ENCODE measurements at regions not wholly inside any gene's neighbourhood (a gene's known extent, or its start where the extent isn't known, plus 50 kb on each side); places are given as distances from the start of the nearest gene placed in this dataset.

- H3K9me3 ChIP-seq (ENCODE audit: low read depth), result no peaks in the 10 kb centered on the region
- no peaks in the 10 kb centered on the region for H3K36me3 ChIP-seq
- H3K4me3 ChIP-seq, result no peak overlapping the region
- no peak overlapping the region for H3K4me3 Mint-ChIP-seq
- H3F3A ChIP-seq (ENCODE audit: low read depth), result no peaks in the 10 kb centered on the region
- no peaks in the 10 kb centered on the region for H3K79me2 ChIP-seq (ENCODE audit: low read depth)
- no peaks in the 10 kb centered on the region for H3K4me1 ChIP-seq
- peaks cover 9% of the 10 kb centered on the region for H3K27me3 Mint-ChIP-seq (ENCODE audit: insufficient read depth, low read depth)
- H3K36me3 Mint-ChIP-seq, result no peaks in the 10 kb centered on the region
- H4K20me1 ChIP-seq (ENCODE audit: low read depth), result no peaks in the 10 kb centered on the region
- no peak overlapping the region for H3K4me2 ChIP-seq
- no peak for DNase-seq (ENCODE audit: low spot score)
- no peak overlapping the region for H3K27ac ChIP-seq
- TF ChIP-seq CTCF (IDR thresholded peaks at IDR 0.05) (no peak), EZH2 (IDR thresholded peaks at IDR 0.05) (no peak), EZH2phosphoT487 (IDR thresholded peaks at IDR 0.05) (no peak)
- H3K4me1 Mint-ChIP-seq, result peaks cover 6% of the 10 kb centered on the region
- no peak overlapping the region for H3K9ac ChIP-seq
- H3K27ac Mint-ChIP-seq, result no peak overlapping the region
- no peak overlapping the region for H2AFZ ChIP-seq (replicated peaks)
- H3K9me3 Mint-ChIP-seq, result no peaks in the 10 kb centered on the region
- H3K27me3 ChIP-seq, result no peaks in the 10 kb centered on the region
These were observed 53.2 kb upstream of the RAB27B start for GRCh38 chr18:54774981-54775665.

- H3K4me3 ChIP-seq, result no peak overlapping the region
- Mint-ChIP-seq H3K27ac (no peak overlapping the region), H3K27me3 (ENCODE audit: insufficient read depth, low read depth) (peaks cover 9% of the 10 kb centered on the region), H3K9me3 (no peaks in the 10 kb centered on the region), H3K36me3 (no peaks in the 10 kb centered on the region), H3K4me3 (no peak overlapping the region), H3K4me1 (peaks cover 6% of the 10 kb centered on the region)
- no peaks in the 10 kb centered on the region for H3K79me2 ChIP-seq (ENCODE audit: low read depth)
- no peak overlapping the region for H2AFZ ChIP-seq (replicated peaks)
- TF ChIP-seq CTCF (IDR thresholded peaks at IDR 0.05), result peak; percentile 18
- TF ChIP-seq EZH2 (IDR thresholded peaks at IDR 0.05), result no peak
- TF ChIP-seq EZH2phosphoT487 (IDR thresholded peaks at IDR 0.05), result no peak
- H3K4me1 ChIP-seq, result no peaks in the 10 kb centered on the region
- no peaks in the 10 kb centered on the region for H3K9me3 ChIP-seq (ENCODE audit: low read depth)
- no peak overlapping the region for H3K9ac ChIP-seq
- no peak overlapping the region for H3K27ac ChIP-seq
- no peaks in the 10 kb centered on the region for H3K27me3 ChIP-seq
- no peak overlapping the region for H3K4me2 ChIP-seq
- H3K36me3 ChIP-seq, result no peaks in the 10 kb centered on the region
- no peaks in the 10 kb centered on the region for H3F3A ChIP-seq (ENCODE audit: low read depth)
- H4K20me1 ChIP-seq (ENCODE audit: low read depth), result no peaks in the 10 kb centered on the region
- no peak for DNase-seq (ENCODE audit: low spot score)
These were observed 52.6 kb upstream of the RAB27B start for GRCh38 chr18:54775686-54776085.

GRCh38 chr18:54776282-54776977 is 51.8 kb upstream of the RAB27B start:
- no peak overlapping the region for H3K27ac Mint-ChIP-seq
- no peaks in the 10 kb centered on the region for H3K9me3 ChIP-seq (ENCODE audit: low read depth)
- no peak for TF ChIP-seq EZH2phosphoT487 (IDR thresholded peaks at IDR 0.05)
- no peak for TF ChIP-seq CTCF (IDR thresholded peaks at IDR 0.05)
- no peak for TF ChIP-seq EZH2 (IDR thresholded peaks at IDR 0.05)
- DNase-seq (ENCODE audit: low spot score), result no peak
- H3K36me3 ChIP-seq, result no peaks in the 10 kb centered on the region
- H4K20me1 ChIP-seq (ENCODE audit: low read depth), result no peaks in the 10 kb centered on the region
- H3K4me3 Mint-ChIP-seq, result no peak overlapping the region
- no peaks in the 10 kb centered on the region for H3K27me3 ChIP-seq
- peaks cover 9% of the 10 kb centered on the region for H3K27me3 Mint-ChIP-seq (ENCODE audit: insufficient read depth, low read depth)
- H2AFZ ChIP-seq (replicated peaks), result no peak overlapping the region
- peaks cover 6% of the 10 kb centered on the region for H3K4me1 Mint-ChIP-seq
- no peaks in the 10 kb centered on the region for H3K4me1 ChIP-seq
- H3K4me3 ChIP-seq, result no peak overlapping the region
- no peaks in the 10 kb centered on the region for H3K79me2 ChIP-seq (ENCODE audit: low read depth)
- no peaks in the 10 kb centered on the region for H3K9me3 Mint-ChIP-seq
- no peaks in the 10 kb centered on the region for H3F3A ChIP-seq (ENCODE audit: low read depth)
- no peak overlapping the region for H3K27ac ChIP-seq
- no peak overlapping the region for H3K9ac ChIP-seq
- no peak overlapping the region for H3K4me2 ChIP-seq
- no peaks in the 10 kb centered on the region for H3K36me3 Mint-ChIP-seq

Data from neural progenitor cell (in vitro differentiated cells).